Mucosa of descending colon (tissue), 3 donors: ENCODE measurements at regions not wholly inside any gene's neighbourhood (a gene's known extent, or its start where the extent isn't known, plus 50 kb on each side); places are given as distances from the start of the nearest gene placed in this dataset.

Experiments
- ATAC-seq: fragments of 200-7000 bp; cut with Tn5 transposase; one replicate; pipeline ENCODE4 v1.9.1; 2020; ENCODE audit warnings: mild to moderate bottlenecking, moderate library complexity
- DNase-seq, 3 donors: peaks; one replicate each; pipeline ENCODE4 v3.0.0-alpha.2; 2020
- H3K36me3 ChIP-seq: fragments of 200-600 bp; one replicate; pipeline ENCODE4 v1.8.0; 2021; ENCODE audit warnings: low read depth, mild to moderate bottlenecking
- H3K4me1 ChIP-seq: fragments of 200-600 bp; one replicate; pipeline ENCODE4 v1.8.0; 2021; ENCODE audit warnings: low read depth, mild to moderate bottlenecking
- H3K4me3 ChIP-seq: fragments of 200-600 bp; one replicate; pipeline ENCODE4 v1.8.0; 2021; ENCODE audit warnings: mild to moderate bottlenecking
- H3K9me3 ChIP-seq: fragments of 200-600 bp; one replicate; pipeline ENCODE4 v1.8.0; 2021; ENCODE audit warnings: mild to moderate bottlenecking
- CTCF ChIP-seq: fragments of 200-600 bp; IDR thresholded peaks from one replicate; pipeline ENCODE4 v1.8.0; 2022; ENCODE audit warnings: antibody characterized with exemption, mild to moderate bottlenecking
- intact Hi-C, 2 donors: fragments of 100-400 bp; cut with DNase I in 1 of 2; cut with micrococcal nuclease in 1 of 2; formaldehyde crosslinking; loops; one replicate each; pipeline versions ENCODE4 v1.11.0 to v1.11.1; 2022; cut with DNase I, micrococcal nuclease
- donor health status: DM: no; HTN: no; CAD: no; lungs with moderate emphysema.
- donor health status: DM: no; HTN: no; CAD: no.
- donor health status: DM: no; HTN: yes; CAD: no.

DNA sequence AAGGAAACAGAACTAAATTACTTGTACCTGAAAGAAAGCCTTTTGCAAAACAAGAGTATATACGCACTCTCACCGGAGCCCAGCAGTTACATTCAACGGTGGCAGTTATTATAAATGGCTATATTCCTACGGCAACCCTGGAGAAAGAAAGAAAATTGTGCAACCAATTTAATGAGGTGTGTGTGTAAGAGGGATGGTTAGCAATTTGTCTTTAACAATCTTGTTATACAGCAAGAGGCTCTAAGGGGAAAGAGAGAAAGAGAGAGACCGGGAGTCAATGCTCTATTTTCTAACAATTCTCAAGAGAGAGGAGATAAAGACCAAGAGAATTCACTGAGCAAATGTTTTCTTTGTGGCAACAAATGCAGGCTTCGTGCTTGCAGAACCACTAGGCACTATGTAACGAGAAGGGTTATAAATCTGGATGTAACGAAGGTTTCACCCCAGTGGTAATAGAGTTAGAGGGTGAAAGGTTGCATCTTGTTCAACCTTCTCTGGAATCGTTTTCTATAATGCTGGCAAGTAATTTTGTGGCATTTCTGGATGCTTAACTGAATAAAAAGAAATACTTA is 359.1 kb upstream of the SPRED2 start:
- no peak for TF ChIP-seq CTCF
- Histone ChIP-seq H3K4me3 (no peak overlapping the region), H3K36me3 (no peaks in the 10 kb centered on the region), H3K4me1 (no peaks in the 10 kb centered on the region), H3K9me3 (no peaks in the 10 kb centered on the region)
- DNase-seq (no peak), ATAC-seq (no peak)
- intact Hi-C loops, result no loop called here

DNA sequence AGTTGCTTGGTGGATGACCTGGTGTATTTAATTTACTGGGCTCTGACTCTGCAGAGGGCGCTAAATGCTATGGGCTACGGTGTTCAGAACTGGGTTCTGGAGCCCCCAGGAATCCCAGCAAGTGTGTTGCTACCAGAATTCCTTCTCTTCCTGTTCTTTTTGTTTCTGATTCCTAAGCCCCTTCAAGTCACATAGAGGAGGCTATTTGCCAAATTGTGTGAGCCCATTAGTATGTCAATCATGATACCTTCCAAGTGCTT is 358.2 kb upstream of the SPRED2 start:
- TF ChIP-seq CTCF, result no peak
- H3K9me3 ChIP-seq, result no peaks in the 10 kb centered on the region
- intact Hi-C loops, result no loop called here
- no peak for DNase-seq
- H3K4me3 ChIP-seq, result no peak overlapping the region
- no peaks in the 10 kb centered on the region for H3K4me1 ChIP-seq
- H3K36me3 ChIP-seq, result no peaks in the 10 kb centered on the region
- ATAC-seq, result no peak

DNA sequence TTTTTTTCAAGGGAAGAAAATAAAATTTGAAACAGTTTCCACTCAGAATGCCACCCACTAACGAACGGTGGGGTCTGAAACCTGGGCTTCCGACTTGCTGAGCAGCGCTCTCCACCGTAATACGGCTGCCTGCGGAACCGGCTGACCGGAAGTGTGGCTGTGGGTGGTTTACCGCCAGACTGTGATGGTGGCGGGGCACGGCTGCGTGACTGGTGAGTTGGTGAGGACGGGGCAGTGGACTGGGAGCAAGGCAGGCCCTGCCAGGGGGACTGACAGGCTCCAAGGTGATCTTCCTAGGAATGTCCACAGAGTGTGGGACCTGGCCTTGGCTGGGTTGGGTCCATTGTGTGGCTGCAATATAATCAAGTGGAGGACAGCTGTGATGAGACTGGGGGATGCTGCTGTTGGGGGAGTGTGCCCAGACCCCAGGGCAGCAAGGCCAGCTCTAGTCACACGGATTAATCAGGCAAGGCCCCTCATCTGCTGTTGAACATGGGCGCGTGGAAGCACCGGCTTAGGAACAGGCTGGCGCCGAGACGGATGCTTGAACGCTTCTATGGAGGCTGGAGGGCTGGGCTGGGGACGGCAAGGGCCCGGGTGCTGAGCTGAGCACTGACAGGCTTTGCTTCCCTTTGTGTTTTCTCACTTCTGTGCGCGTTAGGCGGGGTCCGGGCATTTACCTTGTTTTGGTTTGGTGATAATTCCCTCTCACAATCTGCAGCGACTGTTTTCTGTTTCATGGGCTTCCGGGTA is 357.7 kb upstream of the SPRED2 start:
- DNase-seq, result no peak
- no peak overlapping the region for H3K4me3 ChIP-seq
- no peak for TF ChIP-seq CTCF
- no peaks in the 10 kb centered on the region for H3K36me3 ChIP-seq
- intact Hi-C loops, result no loop called here
- H3K4me1 ChIP-seq, result no peaks in the 10 kb centered on the region
- ATAC-seq, result no peak
- H3K9me3 ChIP-seq, result no peaks in the 10 kb centered on the region

DNA sequence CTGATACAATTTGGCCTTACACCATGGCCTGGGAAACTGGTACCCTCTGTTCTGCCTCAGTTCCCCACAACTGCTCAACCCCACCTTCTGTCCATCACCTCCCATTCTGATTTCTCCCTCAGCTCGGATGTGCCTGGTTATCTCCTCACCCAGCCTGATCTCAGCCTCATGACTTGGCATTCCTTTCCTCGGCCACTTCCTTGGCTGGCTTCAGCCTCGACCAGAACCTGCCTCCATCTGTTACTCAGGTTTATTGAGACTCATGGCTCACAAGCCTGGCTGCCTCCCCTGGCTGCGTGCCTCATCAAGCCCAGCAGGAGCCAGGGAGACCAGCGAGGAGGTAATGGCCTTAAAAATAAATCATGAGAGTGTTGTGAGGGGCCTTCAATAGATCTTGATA is 356.2 kb upstream of the SPRED2 start:
- no peak for DNase-seq
- Histone ChIP-seq H3K4me3 (no peak overlapping the region), H3K9me3 (no peaks in the 10 kb centered on the region), H3K4me1 (no peaks in the 10 kb centered on the region), H3K36me3 (no peaks in the 10 kb centered on the region)
- no peak for TF ChIP-seq CTCF
- intact Hi-C loops, result no loop called here
- no peak for ATAC-seq

DNA sequence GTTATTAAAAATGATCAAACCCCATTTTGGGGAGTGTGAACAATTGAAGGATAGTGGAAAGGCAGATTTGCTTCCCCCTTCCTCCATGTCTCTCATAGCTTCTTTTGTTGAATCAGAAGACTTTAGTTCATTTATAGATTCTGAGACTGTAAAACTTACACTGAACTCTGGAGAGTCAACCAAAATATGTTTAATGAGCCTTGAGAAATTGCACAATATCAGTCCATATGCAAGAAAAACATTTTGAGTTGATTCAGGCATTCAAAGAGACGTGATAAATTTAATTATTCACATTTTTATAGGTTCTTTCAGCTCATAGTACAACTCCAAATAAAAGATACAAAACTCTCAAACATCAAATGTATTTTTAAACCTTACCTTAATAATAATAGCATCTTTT is 354.4 kb upstream of the SPRED2 start:
- H3K9me3 ChIP-seq, result no peaks in the 10 kb centered on the region
- DNase-seq, result no peak
- TF ChIP-seq CTCF, result no peak

More for the DNA sequence above, 354.4 kb upstream of the SPRED2 start:
- no peak for ATAC-seq
- H3K4me1 ChIP-seq, result no peaks in the 10 kb centered on the region
- H3K4me3 ChIP-seq, result no peak overlapping the region
- intact Hi-C loops, result no loop called here
- H3K36me3 ChIP-seq, result no peaks in the 10 kb centered on the region
